ENCODE measurements at regions not wholly inside any gene's neighbourhood (a gene's known extent, or its start where the extent isn't known, plus 50 kb on each side); places are given as distances from the start of the nearest gene placed in this dataset.
"Not testable (repeated sequence)": the region's sequence is repeated elsewhere in the genome, so short reads cannot be mapped to it uniquely, and the experiment has no call there.

- DNase-seq (ENCODE audit: extremely low read depth in 1 of 11, low read depth in 9 of 11, low spot score in 4 of 11): no peak
Measured at GRCh38 chr6:144681334-144681733, 396.2 kb downstream of the UTRN start.

GRCh38 chr6:144683216-144684070, 398.3 kb downstream of the UTRN start:
- DNase-seq (ENCODE audit: extremely low read depth in 1 of 11, low read depth in 9 of 11, low spot score in 4 of 11): no peak

- no peak for DNase-seq (ENCODE audit: extremely low read depth in 1 of 11, low read depth in 9 of 11, low spot score in 4 of 11)
Measured at GRCh38 chr6:144688713-144689112, 403.6 kb downstream of the UTRN start.

- no peak for DNase-seq (ENCODE audit: extremely low read depth in 1 of 11, low read depth in 9 of 11, low spot score in 4 of 11)
Measured at GRCh38 chr6:144689503-144690040, 404.4 kb downstream of the UTRN start.

GRCh38 chr6:144690133-144690532, 405.0 kb downstream of the UTRN start:
- DNase-seq (ENCODE audit: extremely low read depth in 1 of 11, low read depth in 9 of 11, low spot score in 4 of 11): no peak

- no peak for DNase-seq (ENCODE audit: extremely low read depth in 1 of 11, low read depth in 9 of 11, low spot score in 4 of 11)
Measured at GRCh38 chr6:144690666-144691065, 405.5 kb downstream of the UTRN start.

- DNase-seq (ENCODE audit: extremely low read depth in 1 of 11, low read depth in 9 of 11, low spot score in 4 of 11): not testable (repeated sequence)
Measured at GRCh38 chr6:144692050-144692449, 406.9 kb downstream of the UTRN start.

- no peak for DNase-seq (ENCODE audit: extremely low read depth in 1 of 11, low read depth in 9 of 11, low spot score in 4 of 11)
Measured at GRCh38 chr6:144695858-144696533, 410.9 kb downstream of the UTRN start.

- no peak for DNase-seq (ENCODE audit: extremely low read depth in 1 of 11, low read depth in 9 of 11, low spot score in 4 of 11)
Measured at GRCh38 chr6:144696610-144697368, 411.7 kb downstream of the UTRN start.

GRCh38 chr6:144697369-144697760, 412.2 kb downstream of the UTRN start:
- DNase-seq (ENCODE audit: extremely low read depth in 1 of 11, low read depth in 9 of 11, low spot score in 4 of 11): no peak

- no peak for DNase-seq (ENCODE audit: extremely low read depth in 1 of 11, low read depth in 9 of 11, low spot score in 4 of 11)
Measured at GRCh38 chr6:144697801-144698200, 412.7 kb downstream of the UTRN start.

GRCh38 chr6:144702781-144703180, 417.6 kb downstream of the UTRN start:
- no peak for DNase-seq (ENCODE audit: extremely low read depth in 1 of 11, low read depth in 9 of 11, low spot score in 4 of 11)

- no peak for DNase-seq (ENCODE audit: extremely low read depth in 1 of 11, low read depth in 9 of 11, low spot score in 4 of 11)
Measured at GRCh38 chr6:144710207-144710606, 425.1 kb downstream of the UTRN start.

- no peak for DNase-seq (ENCODE audit: extremely low read depth in 1 of 11, low read depth in 9 of 11, low spot score in 4 of 11)
Measured at GRCh38 chr6:144711661-144712060, 426.5 kb downstream of the UTRN start.

- DNase-seq (ENCODE audit: extremely low read depth in 1 of 11, low read depth in 9 of 11, low spot score in 4 of 11): no peak
Measured at GRCh38 chr6:144712541-144712940, 427.4 kb downstream of the UTRN start.

GRCh38 chr6:144714021-144714712, 429.0 kb downstream of the UTRN start:
- DNase-seq (ENCODE audit: extremely low read depth in 1 of 11, low read depth in 9 of 11, low spot score in 4 of 11): peak in 4 of 11 donors; percentile 17 to 22 (median 19)

GRCh38 chr6:144715344-144715743, 430.2 kb downstream of the UTRN start:
- no peak for DNase-seq (ENCODE audit: extremely low read depth in 1 of 11, low read depth in 9 of 11, low spot score in 4 of 11)

- DNase-seq (ENCODE audit: extremely low read depth in 1 of 11, low read depth in 9 of 11, low spot score in 4 of 11): no peak
Measured at GRCh38 chr6:144718431-144718830, 433.3 kb downstream of the UTRN start.

GRCh38 chr6:144721232-144721631, 436.1 kb downstream of the UTRN start:
- DNase-seq (ENCODE audit: extremely low read depth in 1 of 11, low read depth in 9 of 11, low spot score in 4 of 11): no peak

Data from renal cortex interstitium (tissue), 11 donors.